ENCODE measurements at regions not wholly inside any gene's neighbourhood (a gene's known extent, or its start where the extent isn't known, plus 50 kb on each side); places are given as distances from the start of the nearest gene placed in this dataset.

DNA sequence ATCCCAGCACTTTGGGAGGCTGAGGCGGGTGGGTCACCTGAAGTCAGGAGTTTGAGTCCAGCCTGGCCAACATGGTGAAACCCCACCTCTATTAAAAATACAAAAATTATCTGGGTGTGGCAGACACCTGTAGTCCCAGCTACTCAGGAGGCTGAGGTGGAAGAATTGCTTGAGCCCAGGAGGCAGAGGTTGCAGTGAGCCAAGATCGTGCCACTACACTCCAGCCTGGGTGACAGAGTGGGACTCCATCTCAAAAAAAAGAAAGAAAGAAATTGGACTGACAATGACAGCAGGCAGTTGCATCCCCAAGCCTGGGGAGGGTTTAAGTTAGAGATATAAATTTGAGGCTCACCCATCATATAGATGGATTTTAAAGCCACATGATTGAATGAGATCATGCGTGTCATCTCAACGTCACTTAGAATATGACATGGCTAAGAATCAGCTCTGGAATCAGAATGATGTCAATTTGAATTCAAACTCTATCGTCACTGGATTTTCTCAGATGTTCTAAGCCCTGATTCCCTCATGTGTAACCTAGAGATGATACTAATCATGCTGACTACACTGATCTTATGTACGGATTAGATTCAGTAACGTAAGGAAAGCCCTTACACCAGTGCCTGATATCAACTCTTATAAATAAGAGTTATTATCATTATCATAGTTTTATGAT, 534.0 kb upstream of the JARID2 start:
- WGBS (ENCODE audit: low lambda C conversion rate): 53% methylated on average over 7 of the region's 7 CpGs
- no peaks in the 10 kb centered on the region for H3K27me3 ChIP-seq (ENCODE audit: control insufficient read depth in 1 of 2, insufficient read depth in 2 of 2, low read length in 2 of 2)
- H3K79me2 ChIP-seq (ENCODE audit: insufficient read depth, low read length): no peaks in the 10 kb centered on the region
- H3K4me1 ChIP-seq (ENCODE audit: insufficient read depth, low read length): no peaks in the 10 kb centered on the region
- H3K9ac ChIP-seq (ENCODE audit: insufficient read depth, low read depth, low read length): no peak overlapping the region
- H3K4me2 ChIP-seq (ENCODE audit: low read depth, low read length): no peak overlapping the region
- in situ Hi-C loops (cut with HindIII; ENCODE audit: extremely low pct_ligation_motif_present, low pct_unique_long_range_greater_than_20kb) (no loop called here), intact Hi-C loops (cut with micrococcal nuclease; ENCODE audit: unreplicated experiment) (no loop called here)
- H3K9me3 ChIP-seq (ENCODE audit: low read length): no peaks in the 10 kb centered on the region
- no TSS peak for BruUV-seq (replicated peaks)
- FAIRE-seq: no peak
- POLR2A ChIA-PET: no interaction called here
- no peaks in the 10 kb centered on the region for H3K36me3 ChIP-seq (replicated peaks in 1 of 2; ENCODE audit: control insufficient read depth in 1 of 2, insufficient read depth in 2 of 2, low read length in 2 of 2)
- no peak for ATAC-seq
- DNase-seq (ENCODE audit: low spot score): no peak
- no peak overlapping the region for H2AFZ ChIP-seq (ENCODE audit: low read length)
- CTCF ChIA-PET (ENCODE audit: low intra/inter-chr PET ratio, low total read pairs): interaction anchor here (1.2 kb wide), 1 partner anchor 501 kb away, joined by 7 read pairs; no protein-coding TSS in a partner anchor
- H3K27ac ChIP-seq (ENCODE audit: extremely low read length, insufficient read depth, low read length): no peak overlapping the region
- no peak overlapping the region for H3K4me3 ChIP-seq (replicated peaks in 1 of 3; ENCODE audit: insufficient read depth in 1 of 3, low read depth in 2 of 3, low read length in 3 of 3)
- no peaks in the 10 kb centered on the region for H4K20me1 ChIP-seq (ENCODE audit: insufficient read depth, low read length)
- no peak for TF ChIP-seq ZNF614 (CRISPR knock-in tag; IDR thresholded peaks at IDR 0.05; ENCODE audit: borderline replicate concordance)
- TF ChIP-seq ZNF556 (CRISPR knock-in tag; IDR thresholded peaks at IDR 0.05; ENCODE audit: borderline replicate concordance): no peak
- TF ChIP-seq, protein P1, sequence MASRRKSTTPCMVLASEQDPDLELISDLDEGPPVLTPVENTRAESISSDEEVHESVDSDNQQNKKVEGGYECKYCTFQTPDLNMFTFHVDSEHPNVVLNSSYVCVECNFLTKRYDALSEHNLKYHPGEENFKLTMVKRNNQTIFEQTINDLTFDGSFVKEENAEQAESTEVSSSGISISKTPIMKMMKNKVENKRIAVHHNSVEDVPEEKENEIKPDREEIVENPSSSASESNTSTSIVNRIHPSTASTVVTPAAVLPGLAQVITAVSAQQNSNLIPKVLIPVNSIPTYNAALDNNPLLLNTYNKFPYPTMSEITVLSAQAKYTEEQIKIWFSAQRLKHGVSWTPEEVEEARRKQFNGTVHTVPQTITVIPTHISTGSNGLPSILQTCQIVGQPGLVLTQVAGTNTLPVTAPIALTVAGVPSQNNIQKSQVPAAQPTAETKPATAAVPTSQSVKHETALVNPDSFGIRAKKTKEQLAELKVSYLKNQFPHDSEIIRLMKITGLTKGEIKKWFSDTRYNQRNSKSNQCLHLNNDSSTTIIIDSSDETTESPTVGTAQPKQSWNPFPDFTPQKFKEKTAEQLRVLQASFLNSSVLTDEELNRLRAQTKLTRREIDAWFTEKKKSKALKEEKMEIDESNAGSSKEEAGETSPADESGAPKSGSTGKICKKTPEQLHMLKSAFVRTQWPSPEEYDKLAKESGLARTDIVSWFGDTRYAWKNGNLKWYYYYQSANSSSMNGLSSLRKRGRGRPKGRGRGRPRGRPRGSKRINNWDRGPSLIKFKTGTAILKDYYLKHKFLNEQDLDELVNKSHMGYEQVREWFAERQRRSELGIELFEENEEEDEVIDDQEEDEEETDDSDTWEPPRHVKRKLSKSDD (CRISPR knock-in tag; IDR thresholded peaks at IDR 0.05; ENCODE audit: low read depth): no peak
- no peak for TF ChIP-seq NFIC (IDR thresholded peaks at IDR 0.05; ENCODE audit: low read length)
- TF ChIP-seq ZNF331 (CRISPR knock-in tag; IDR thresholded peaks at IDR 0.05): no peak
- TF ChIP-seq, protein P2, sequence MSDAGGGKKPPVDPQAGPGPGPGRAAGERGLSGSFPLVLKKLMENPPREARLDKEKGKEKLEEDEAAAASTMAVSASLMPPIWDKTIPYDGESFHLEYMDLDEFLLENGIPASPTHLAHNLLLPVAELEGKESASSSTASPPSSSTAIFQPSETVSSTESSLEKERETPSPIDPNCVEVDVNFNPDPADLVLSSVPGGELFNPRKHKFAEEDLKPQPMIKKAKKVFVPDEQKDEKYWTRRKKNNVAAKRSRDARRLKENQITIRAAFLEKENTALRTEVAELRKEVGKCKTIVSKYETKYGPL (CRISPR knock-in tag; IDR thresholded peaks at IDR 0.05): no peak
- no peak for TF ChIP-seq PTBP1 (IDR thresholded peaks at IDR 0.05; ENCODE audit: low read depth, low read length, poor library complexity, severe bottlenecking)
- TF ChIP-seq, protein P3, sequence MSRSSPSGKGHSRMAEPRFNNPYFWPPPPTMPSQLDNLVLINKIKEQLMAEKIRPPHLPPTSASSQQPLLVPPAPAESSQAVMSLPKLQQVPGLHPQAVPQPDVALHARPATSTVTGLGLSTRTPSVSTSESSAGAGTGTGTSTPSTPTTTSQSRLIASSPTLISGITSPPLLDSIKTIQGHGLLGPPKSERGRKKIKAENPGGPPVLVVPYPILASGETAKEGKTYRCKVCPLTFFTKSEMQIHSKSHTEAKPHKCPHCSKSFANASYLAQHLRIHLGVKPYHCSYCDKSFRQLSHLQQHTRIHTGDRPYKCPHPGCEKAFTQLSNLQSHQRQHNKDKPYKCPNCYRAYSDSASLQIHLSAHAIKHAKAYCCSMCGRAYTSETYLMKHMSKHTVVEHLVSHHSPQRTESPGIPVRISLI (CRISPR knock-in tag; IDR thresholded peaks at IDR 0.05; ENCODE audit: borderline replicate concordance): no peak
- TF ChIP-seq, protein P4, sequence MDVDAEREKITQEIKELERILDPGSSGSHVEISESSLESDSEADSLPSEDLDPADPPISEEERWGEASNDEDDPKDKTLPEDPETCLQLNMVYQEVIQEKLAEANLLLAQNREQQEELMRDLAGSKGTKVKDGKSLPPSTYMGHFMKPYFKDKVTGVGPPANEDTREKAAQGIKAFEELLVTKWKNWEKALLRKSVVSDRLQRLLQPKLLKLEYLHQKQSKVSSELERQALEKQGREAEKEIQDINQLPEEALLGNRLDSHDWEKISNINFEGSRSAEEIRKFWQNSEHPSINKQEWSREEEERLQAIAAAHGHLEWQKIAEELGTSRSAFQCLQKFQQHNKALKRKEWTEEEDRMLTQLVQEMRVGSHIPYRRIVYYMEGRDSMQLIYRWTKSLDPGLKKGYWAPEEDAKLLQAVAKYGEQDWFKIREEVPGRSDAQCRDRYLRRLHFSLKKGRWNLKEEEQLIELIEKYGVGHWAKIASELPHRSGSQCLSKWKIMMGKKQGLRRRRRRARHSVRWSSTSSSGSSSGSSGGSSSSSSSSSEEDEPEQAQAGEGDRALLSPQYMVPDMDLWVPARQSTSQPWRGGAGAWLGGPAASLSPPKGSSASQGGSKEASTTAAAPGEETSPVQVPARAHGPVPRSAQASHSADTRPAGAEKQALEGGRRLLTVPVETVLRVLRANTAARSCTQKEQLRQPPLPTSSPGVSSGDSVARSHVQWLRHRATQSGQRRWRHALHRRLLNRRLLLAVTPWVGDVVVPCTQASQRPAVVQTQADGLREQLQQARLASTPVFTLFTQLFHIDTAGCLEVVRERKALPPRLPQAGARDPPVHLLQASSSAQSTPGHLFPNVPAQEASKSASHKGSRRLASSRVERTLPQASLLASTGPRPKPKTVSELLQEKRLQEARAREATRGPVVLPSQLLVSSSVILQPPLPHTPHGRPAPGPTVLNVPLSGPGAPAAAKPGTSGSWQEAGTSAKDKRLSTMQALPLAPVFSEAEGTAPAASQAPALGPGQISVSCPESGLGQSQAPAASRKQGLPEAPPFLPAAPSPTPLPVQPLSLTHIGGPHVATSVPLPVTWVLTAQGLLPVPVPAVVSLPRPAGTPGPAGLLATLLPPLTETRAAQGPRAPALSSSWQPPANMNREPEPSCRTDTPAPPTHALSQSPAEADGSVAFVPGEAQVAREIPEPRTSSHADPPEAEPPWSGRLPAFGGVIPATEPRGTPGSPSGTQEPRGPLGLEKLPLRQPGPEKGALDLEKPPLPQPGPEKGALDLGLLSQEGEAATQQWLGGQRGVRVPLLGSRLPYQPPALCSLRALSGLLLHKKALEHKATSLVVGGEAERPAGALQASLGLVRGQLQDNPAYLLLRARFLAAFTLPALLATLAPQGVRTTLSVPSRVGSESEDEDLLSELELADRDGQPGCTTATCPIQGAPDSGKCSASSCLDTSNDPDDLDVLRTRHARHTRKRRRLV (CRISPR knock-in tag; IDR thresholded peaks at IDR 0.05): no peak
- no peak for TF ChIP-seq HNF4A (CRISPR knock-in tag; IDR thresholded peaks at IDR 0.05)

Measured in HepG2 (cell line).